ENCODE measurements at regions not wholly inside any gene's neighbourhood (a gene's known extent, or its start where the extent isn't known, plus 50 kb on each side); places are given as distances from the start of the nearest gene placed in this dataset.
"Not testable (repeated sequence)": the region's sequence is repeated elsewhere in the genome, so short reads cannot be mapped to it uniquely, and the experiment has no call there.

DNA sequence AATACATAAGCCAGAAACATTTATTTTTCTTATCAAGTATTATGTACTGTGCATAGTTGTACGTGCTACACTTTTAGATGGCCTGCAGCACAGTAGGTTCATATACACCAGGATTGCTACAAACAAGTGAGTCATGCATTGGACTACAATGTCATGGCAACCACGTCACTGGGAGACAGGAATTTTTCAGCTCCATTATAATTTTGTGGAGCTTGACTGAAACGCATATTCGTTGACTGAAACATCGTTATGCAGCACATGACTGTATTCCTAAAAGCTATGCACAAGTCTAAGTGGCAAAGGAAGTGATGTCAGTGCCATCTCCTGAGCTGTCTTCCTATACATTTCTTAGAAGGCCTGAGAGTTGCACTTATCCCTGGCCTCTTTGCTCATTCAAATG, 871.8 kb downstream of the IPMK start:
- no peak overlapping the region for H3K4me3 ChIP-seq (ENCODE audit: low read depth, low read length)

DNA sequence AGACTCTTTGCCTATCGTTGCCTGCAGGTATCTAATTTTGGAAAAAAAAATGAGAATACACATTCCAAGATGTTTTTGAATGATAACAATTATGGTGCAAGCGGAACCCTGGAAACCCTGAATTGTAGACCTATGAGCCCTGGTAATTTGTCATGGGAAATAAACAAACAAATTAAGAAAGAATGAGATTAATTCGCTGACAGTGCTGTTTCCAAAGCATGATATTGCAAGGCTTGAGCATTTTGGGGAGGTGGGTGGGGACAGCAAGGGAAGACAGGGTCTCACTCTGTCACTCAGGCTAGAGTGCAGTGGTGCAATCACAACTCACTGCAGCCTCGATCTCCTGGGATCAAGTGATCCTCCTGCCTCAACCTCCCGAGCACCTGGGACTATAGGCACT, 900.3 kb downstream of the IPMK start:
- no peak overlapping the region for H3K4me3 ChIP-seq (ENCODE audit: low read depth, low read length)

DNA sequence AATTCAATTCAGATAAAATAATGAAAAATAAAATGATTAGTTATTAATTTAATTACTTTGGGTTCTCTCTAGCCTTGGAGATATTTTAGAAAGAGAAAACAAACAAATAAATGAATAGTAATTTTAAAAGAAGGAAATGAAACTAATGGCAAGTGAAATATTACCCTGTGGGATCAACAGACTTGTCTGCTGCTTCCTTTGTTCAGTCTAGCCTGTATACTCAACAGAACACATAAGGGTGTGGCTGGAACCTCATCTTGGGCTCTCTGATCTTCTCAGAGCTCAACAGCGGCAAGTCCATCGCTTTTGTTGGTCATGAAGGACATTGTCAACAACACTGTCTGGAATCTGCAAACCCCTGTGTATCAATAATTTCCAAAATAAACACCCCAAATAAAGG, 904.9 kb downstream of the IPMK start:
- H3K4me3 ChIP-seq (ENCODE audit: low read depth, low read length): no peak overlapping the region

DNA sequence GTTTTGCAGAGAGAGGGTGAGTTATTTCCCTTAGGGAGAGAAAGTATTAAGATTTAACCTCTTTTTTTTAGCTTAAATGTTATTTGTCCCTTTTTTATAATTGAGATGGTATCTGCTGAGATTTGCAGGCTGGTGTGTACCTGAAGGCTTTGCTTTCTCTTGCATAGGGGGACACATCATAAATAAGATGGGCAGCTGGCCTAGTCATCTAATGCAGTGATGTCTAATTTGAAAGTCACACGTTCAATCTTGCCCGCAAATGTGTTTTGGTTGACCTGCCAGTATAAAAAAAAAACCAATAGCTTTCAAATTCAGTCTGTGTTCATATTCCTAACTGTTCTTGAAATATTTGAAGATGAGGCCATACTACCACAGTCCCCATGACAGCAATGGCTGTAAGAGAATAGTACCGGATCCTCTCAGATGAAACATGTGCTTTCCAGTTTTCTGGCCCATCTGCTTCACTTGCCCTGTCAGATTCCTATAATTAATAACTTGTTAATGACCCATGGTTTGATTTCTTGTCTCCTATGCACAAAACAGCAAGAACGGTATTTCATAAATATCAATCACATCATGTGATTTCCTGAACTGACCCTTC, 914.2 kb downstream of the IPMK start:
- no peak overlapping the region for H3K4me3 ChIP-seq (ENCODE audit: low read depth, low read length)

DNA sequence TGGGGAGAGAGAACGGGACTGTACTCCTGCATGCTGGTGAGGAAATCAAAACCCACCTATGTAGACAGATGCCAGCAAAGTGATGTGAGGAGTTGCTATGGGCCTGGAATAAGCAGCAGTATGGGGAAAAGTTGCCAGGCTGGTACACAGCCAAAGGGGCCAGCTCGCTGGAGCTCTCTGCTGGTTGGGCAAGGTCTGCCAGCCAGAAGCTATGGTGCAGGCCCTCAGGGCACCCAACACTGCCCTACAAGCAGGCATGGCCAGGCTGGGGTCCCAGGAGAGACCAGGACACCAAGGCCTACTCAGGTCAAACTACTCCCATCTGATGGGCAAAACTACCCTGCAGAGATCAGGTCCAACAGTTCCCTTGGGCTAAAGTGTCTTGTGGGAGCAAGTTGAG, 916.6 kb downstream of the IPMK start:
- no peak overlapping the region for H3K4me3 ChIP-seq (ENCODE audit: low read depth, low read length)

DNA sequence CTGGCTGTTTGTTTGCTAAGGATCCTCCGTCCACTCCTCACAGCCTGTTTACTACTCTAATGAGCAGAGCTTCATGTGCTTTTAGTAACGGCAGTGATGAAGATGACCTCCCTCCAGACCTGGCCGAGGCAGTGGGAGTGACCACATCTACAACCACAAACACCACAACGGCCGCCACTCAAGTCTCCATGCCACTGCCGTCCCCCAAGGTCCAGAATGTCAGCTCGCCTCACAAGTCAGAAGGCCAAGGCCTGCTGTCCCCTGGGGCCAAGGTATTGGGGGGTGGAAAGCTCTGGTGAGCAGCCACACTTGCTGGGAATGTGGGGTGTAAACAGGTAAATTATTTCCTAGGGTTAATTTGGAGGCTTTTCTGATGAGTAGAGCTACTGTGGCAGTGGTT, 926.4 kb downstream of the IPMK start:
- H3K4me3 ChIP-seq (ENCODE audit: low read depth, low read length): no peak overlapping the region

DNA sequence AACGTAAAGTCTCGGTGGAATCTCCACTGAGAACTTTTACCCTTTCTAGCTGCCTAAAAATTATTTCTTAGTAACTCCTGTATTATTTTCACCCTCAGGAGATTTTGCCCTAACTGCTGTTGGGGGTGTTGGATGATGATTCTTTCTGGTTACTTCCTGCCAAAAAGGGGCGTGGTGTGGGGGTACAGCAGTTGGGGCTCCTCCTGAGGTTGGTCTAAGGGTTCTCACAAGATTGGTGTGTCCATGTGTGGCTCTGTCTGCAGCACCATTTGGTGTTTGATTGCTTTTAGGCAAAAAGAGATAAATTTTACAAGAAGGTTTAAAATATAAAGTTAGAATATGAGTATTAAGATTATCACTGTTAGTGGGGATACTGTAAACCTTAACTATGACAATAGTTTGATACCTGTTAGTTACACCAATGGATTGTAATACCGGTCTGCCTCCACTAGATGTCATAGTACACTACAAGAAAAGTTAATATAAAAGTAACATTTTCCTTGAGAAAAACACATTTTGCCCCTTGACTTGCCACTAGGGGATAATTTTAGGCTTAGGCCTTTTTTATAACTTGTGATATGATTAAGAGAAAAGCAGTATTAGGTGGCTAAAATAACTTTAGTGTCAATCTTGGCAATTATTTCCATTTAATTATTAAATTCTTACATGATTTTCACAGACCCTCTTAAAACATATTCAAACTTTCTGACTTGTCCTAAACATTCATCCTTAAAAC, 928.7 kb downstream of the IPMK start:
- no peak overlapping the region for H3K4me3 ChIP-seq (ENCODE audit: low read depth, low read length)

DNA sequence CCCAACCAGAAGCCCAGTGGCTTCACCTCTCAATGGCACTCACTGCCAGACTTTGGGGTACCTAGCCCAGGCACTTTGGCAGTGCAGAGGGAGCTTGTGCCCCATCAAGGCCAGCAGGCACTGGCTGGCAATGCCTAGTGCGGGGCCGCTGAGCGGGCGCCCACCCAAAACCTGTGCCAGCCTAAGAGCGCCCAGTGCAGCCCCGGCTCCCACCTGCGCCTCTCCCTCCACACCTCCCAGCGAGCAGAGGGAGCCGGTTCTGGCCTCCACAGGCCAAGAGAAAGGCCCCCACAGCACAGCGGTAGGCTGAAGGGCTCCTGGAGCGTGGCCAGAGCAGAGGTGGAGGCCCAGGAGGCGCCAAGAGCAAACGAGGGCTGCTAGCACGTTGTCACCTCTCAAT, 930.8 kb downstream of the IPMK start:
- no peak overlapping the region for H3K4me3 ChIP-seq (ENCODE audit: low read depth, low read length)

DNA sequence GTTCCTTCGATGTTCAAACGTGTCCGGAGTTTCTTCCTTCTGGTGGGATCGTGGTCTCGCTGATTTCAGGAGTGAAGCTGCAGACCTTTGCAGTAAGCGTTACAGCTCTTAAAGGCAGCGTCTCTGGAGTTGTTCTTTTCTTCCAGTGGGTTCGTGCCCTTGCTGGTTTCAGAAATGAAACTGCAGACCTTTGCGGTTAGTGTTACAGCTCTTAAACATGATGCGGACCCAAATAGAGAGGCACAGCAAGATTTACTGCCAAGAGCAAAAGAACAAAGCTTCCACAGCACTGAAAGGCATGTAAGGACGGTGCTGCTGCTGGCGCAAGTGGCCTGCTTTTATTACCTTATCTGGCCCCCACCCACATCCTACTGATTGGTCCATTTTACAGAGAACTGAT, 931.4 kb downstream of the IPMK start:
- H3K4me3 ChIP-seq (ENCODE audit: low read depth, low read length): no peak overlapping the region

DNA sequence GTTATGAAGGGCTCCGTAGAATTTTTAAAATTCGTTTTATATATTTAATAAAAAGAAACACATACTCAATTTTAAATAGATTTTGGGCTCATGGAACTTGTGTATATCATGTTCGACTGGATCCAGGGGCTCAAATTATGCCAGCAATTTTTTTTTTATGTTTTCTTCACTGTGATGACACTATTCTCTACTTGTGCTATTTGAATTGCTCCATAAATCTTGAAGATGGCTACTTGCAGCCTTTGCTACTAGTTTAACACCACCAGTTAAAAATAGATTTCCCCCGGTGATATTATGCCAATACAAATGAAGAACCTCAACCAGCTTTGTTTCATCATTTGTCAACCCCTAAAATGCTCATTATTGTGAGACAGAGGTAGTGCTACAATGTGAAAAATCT, 933.2 kb downstream of the IPMK start:
- no peak overlapping the region for H3K4me3 ChIP-seq (ENCODE audit: low read depth, low read length)

DNA sequence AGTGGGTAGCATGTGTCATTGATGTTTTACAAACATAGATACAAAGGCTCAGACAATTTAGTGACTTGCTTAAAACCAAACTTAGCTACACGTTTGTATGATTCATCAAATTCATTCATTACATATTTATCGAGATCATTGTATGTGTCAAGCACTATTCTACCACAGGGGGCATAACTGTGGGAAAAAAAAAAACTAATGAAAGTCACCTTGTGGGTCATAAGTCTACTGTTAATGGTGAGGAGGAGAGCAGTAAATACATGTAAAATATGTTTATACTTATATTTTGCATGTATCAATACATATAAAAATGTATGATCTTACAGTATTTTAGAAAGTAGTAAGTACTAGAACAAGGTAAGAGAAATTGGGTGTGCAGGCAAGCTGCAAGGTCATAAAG, 933.8 kb downstream of the IPMK start:
- H3K4me3 ChIP-seq (ENCODE audit: low read depth, low read length): no peak overlapping the region

DNA sequence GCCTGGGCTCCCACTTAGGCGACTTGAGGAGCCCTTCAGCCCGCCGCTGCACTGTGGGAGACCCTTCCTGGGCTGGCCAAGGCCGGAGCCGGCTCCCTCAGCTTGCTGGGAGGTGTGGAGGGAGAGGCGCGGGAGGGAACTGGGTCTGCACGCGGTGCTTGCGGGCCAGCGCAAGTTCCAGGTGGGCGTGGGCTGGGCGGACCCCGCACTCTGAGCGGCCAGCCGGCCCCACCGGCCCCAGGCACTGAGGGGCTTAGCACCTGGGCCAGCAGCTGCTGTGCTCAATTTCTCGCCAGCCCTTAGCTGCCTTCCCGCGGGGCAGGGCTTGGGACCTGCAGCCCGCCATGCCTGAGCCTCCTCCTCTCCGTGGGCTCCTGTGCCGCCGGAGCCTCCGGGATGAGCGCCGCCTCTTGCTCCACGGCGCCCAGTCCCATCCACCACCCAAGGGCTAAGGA, 946.3 kb downstream of the IPMK start:
- not testable (repeated sequence) for H3K4me3 ChIP-seq (ENCODE audit: low read depth, low read length)

DNA sequence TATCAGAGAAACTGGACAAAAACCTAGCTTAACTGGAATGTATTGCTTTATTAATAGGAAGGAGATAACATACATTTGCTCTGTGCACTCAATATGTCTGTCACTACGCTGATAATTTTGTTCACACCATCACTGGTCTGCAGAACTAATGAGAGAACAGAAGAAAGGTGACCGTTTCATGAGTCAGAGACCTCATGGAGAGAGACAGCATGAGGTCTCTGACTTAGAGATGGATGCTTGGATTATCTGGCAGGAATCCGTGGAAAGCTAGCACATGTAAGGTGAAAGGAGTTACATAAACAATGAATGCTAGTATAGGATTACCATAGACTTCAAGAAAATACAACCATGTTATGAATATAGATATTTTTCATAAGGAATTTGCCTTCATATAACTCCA, 947.3 kb downstream of the IPMK start:
- H3K4me3 ChIP-seq (ENCODE audit: low read depth, low read length): no peak overlapping the region

DNA sequence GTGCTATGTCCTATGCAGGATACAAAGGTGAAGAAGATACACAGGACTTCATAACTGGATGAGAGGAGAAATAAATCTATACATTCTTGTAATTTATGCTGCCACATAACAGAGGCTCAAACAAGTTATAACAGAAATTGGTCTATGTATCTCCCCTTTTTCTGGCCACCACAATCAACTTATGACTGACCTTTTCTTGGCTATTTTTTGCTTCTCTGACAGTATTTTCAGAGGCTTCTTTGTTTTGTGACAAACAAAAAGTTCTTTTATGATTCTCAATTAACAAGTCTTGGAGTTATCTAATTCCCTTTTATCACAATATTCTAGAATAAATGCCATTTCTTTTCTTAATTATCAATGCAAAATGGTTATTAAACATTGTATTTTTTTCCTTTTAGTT, 953.0 kb upstream of the ZWINT start:
- no peak overlapping the region for H3K4me3 ChIP-seq (ENCODE audit: low read depth, low read length)

DNA sequence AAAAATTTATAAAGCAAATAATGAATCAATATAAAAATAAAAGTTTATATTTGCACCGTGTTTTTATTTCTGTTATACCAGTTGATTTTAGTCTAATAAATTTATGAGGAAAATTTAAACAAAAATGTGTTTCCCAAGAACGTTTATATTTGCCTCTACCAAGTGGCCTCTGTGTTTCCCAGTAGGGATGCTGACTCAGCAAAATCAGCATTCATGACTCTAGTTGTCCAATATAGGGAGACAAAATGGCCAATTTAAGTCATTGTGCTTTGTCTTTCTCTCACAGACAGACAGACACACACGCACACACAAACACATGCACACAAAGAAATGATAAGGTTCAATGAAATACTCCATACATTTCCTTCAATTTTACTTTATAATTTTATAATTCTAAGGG, 942.5 kb upstream of the ZWINT start:
- no peak overlapping the region for H3K4me3 ChIP-seq (ENCODE audit: low read depth, low read length)

DNA sequence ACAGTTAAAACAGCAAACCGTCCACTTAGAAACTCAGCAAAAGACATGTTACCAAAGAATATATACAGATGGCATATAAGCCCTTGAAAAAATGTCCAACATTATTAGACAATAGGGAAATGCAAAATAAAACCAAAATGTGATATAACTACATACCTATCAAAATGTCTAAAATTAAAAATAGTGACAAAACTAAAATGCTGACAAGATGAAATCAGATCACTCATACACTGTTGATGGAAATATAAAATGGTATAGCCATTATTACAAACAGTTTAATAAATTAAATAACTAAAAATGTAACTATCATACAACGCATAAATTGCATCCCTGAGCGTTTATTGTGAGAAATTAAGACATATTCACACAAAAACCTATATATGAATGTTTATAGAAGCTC, 939.7 kb upstream of the ZWINT start:
- H3K4me3 ChIP-seq (ENCODE audit: low read depth, low read length): no peak overlapping the region

DNA sequence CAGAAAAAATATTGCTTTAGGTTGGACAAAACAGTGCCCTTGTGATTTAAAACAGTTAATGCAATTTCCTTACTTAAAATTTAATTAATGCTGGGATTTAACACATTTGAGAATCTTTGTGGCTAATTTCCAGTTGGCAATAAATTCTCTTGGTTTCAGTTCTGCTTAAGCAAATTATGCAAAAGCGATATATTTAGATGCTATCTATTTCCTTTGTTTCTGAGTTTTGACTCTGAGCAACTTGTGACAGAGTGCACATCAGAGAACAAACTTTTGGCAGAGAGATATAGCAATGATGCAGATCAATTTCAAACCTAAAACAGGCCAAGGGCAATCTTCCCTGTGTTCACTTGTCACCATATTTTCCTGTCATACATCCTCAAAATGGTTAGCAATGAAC, 933.6 kb upstream of the ZWINT start:
- no peak overlapping the region for H3K4me3 ChIP-seq (ENCODE audit: low read depth, low read length)

DNA sequence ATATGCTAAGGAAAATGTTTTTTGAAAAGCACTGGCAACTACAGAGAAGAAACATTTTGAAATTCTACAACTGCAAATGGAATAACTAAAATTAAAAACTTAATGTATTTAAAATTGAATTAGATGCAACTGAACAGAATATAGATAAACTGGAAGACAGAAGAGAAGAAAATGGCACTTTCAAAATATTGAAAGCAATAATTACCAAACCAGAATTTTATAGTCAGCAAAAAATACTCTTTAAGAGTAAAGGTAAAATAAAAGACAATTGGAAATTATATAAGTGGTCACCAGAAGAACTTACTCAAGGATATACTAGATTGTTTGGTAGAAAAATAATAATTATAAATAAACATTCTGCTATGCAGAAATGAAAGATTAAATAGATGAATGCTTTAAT, 927.7 kb upstream of the ZWINT start:
- H3K4me3 ChIP-seq (ENCODE audit: low read depth, low read length): no peak overlapping the region

DNA sequence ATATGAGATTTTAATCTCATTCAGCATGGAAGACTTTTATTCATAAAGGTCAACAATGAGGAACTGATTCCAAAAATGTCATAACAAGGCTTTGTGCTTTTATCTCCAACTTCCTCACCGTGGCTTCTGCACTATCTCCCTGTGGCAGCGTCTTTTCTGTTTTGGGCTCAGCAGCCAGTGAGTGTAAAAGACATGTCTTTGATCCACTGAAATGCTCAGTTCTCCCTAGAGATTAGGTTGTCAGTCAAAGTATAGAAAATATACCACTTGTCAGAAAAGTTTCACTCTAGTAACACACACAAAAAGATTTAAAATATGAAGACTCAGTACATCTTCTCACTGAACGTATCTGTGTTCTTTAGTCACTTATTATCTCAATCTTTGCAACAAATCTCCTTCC, 901.8 kb upstream of the ZWINT start:
- no peak overlapping the region for H3K4me3 ChIP-seq (ENCODE audit: low read depth, low read length)

DNA sequence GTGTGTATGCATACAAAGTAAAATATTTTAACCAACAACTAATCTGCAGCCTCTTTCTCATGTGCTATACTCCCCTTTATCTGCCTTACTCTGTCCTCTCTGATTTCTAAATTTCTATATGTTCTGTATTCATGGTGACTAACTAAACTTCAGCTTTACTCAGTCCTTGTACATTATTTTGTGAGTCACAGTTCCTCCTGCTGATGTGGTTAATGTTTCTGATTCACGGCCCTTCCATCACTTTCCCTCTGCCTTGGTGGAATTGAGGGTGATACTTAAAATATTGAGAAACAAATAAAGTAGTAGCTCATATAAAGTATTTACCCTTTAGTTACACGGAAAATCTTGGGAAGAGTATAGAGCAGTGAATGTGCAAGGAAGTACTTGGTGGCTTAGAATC, 899.1 kb upstream of the ZWINT start:
- no peak overlapping the region for H3K4me3 ChIP-seq (ENCODE audit: low read depth, low read length)

DNA sequence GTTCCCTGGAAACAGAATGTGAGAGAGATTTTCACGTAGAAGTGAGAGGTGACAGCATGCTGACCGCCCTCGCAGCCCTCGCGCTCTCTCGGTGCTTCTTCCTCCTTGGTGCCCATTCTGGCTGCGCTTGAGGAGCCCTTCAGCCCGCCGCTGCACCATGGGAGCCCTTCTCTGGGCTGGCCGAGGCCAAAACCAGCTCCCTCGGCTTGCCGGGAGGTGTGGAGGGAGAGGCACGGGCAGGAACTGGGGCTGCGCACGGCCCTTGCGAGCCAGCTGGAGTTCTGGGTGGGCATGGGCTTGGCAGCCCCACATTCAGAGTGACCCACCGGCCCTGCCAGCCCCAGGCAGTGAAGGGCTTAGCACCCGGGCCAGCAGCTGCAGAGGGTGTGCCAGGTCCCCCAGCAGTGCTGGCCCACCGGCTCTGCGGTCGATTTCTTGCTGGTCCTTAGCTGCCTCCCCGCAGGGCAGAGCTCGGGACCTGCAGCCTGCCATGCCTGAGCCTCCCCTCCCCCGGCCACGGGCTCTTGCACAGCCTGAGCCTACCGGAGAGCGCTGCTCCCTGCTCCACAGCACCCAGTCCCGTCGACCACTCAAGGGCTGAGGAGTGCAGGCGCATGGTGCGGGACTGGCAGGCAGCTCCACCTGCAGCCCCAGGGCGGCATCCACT, 888.7 kb upstream of the ZWINT start:
- H3K4me3 ChIP-seq (ENCODE audit: low read depth, low read length): no peak overlapping the region

DNA sequence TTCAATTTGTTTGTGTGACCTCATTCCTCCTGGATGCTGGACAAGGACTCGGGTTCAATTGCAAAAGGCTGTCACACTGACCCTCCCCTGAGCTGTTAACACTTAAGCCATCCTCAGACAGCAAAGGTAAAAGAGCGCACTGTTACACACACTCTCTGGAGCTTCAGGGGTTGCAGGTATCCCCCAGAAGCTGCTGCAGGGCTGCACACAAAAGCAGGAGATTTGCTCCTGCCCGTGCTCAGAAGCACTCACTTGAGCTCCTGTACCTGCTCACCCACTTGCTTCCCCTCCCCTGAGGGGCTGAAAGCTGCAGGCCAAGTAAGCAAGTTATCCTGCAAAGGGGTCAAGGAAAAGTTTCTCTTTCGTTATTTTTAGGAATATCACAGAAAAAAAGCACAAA, 886.2 kb upstream of the ZWINT start:
- H3K4me3 ChIP-seq (ENCODE audit: low read depth, low read length): no peak overlapping the region

Measured in iPS-11a (cell line).